ENCODE measurements at regions not wholly inside any gene's neighbourhood (a gene's known extent, or its start where the extent isn't known, plus 50 kb on each side); places are given as distances from the start of the nearest gene placed in this dataset.

DNA sequence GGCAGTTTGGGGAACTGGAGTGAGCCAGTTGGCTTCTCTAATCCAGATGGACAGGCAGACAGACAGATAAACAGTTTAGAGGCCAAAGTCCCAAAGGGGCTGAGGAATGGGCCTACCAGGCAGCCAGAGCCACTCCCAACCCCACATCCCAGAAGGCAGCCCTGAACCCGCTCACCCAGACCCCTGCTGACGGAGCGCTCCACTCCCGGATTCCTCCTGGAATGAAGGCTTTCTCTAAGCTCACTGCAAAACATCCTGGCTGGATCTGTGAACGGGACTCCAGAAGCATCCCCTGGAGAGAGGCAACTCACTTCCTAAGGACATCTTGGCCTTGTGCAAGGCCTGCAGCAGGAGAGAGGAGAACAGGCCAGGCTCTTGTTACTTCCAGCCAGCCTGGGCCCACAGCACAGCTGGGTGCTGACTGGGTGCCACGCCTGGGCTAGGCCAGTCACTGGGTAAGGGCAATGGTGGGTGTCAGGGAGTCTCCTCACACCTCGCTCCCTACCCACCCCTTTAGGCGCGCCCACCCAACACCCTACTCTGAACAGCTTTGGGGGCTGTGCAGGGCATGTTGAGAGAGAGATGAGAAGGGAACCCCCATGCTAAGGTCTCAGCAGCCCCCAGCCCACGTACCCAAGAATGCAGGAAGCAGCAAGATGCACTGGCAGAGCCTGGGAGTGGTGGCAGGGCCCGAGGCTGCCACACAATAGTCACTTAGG, 168.6 kb upstream of the ZMIZ1 start:
- DNase-seq, result no peak

DNA sequence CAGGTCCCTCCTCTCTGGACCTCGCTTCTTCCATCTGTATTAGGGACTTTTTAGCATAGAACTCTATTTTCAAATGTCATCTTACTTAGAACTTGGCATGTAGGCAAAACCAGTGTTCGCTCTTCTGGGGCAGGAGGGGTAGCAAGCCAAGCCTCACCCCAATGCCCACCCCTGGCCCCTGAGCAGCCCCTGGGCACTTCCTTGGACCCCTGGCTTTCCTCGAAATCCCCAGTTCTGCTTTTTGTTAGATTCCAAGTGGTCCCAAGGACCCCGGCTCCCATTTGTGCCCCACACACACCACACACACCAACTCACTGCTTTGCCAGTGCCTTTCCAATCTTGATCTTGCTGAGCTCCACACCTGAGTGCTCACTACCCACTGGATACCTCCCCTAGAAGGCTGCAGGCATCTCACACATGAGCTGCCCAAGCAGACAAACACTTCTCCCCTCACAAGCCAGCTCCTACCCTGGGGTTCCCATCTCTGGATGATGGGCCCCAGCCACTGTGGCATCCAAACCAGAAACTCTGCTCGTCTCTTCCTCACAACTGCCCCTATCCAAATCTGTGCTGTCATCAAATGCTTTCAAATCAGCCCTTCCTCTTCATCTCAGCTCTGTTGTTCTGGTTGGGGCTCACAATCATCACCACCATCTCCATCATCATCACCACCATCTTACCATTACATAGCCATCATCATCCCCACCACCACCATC, 167.9 kb upstream of the ZMIZ1 start:
- DNase-seq, result no peak

DNA sequence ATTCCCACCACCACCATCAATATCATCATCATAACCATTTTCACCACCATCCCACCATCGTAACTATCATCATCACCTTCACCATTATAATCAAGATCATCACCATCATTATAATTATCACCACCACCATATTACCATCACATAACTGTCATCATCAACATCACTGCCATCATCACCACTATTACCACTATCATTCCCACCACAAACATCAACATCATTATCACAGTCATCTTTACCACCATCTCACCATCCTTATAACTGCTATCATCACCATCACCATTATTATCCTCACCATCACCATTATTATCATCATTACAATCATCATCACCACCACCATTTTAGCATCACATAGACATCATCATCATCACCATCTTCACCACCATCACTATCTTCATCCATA, 167.1 kb upstream of the ZMIZ1 start:
- DNase-seq, result no peak

DNA sequence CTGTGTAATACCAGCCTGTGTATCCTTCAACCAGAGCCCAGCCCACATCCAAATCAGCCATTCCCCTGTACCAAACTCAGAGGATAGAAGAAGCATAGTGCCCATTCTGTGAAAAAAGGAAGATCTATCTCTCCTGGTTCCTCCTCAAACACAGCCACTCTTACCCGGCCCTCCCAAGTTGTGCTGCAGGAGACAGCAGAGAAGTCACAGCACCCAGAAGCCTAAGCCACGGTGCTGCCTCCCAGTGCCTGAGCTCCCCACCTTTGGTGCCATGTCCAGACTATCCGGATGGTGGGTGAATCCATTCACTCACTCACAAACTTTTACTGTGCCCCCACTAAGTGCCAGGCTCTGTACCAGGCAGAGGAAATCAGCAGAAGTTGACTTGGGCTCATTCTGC, 166.0 kb upstream of the ZMIZ1 start:
- DNase-seq, result no peak

DNA sequence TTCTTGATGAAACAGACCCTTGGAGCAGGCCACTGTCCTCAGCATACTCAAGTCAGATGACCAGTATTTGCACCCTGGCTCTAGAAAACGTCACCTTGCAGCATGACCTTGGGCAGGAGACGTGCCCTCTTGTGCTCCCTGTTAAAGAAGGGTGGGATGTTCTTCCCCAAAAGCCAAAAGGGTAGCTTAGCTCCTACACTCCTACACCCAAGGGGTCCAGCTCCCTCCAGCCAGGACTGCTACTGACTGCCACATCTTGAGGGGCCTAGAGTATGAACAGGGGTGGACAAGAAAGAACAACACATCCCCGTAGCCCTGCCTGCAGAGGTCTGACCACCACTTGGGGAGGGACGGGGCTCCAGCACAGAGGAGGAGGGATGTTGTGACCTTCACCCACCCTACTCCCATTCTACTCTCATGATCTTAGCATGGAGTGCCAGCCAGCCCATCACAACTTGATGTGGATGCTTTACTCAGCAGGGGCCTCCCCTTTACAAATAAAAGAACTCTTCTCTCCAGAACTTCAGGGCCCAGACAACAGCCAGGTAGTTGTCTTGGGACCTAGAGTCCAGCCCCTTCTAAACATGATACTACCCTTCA, 165.3 kb upstream of the ZMIZ1 start:
- no peak for DNase-seq

DNA sequence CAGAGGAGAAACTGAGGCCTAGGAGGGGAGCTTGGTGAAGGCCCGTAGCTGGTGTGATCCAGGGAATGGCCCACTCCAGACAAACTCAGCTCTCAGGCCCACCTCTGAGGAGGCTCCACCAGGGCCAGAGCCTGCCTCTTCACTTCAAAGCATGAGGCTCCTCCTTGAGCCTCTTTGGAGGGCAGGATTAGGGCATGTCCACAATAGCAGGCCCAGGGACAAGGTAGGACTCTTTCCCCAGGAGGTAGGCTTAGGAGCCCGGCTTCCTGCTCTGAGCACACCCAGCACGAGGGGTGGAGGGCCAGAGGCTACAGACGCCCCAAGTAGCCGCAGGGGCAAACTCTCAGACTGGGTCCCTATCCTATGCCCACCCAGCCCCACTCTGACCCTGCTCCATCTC, 164.6 kb upstream of the ZMIZ1 start:
- DNase-seq, result no peak

DNA sequence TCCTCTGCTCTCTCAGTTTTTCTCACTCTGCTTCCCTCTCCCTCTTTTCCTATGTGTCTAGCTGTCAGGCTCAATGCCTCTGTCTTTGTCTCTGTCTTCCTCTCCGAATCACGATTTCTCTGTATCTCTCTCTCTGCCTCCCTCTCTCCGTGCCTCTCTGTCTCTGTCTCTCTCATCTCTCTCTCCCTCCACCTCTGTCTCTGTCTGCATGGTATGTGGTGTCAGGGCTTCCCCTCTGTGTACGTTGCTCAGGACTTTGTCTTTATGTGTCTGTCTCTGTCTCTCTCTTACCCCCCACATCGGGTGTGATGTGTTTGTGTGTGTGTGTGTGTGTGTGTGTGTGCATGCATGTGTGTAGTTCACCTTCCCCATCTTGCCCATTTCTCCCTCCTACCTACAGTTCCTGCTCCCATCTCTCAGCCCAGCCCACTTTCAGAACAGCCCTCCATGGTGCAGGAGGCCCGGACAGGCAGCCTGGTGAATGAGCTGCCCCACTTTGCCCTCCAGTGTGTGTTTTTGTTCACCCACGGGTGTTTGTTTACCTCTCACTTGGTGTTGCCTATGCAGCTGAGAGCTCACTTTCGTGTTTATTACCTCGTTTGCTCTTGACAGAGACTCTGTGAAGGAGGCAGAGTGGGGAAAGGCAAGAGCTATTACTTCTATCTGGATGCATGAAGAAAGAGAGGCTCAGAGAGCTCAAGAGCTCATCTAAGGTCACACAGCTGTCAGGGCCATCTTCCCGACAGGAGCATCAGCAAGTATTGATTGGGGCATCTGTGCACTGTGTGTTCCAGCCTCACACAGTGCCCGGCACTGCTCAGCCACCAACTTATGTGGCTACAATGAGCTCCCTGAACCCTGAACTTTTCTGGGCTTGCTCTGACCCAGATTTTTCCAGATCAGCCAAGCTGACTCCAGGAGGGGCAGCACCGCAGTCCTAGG, 163.5 kb upstream of the ZMIZ1 start:
- DNase-seq, result no peak

DNA sequence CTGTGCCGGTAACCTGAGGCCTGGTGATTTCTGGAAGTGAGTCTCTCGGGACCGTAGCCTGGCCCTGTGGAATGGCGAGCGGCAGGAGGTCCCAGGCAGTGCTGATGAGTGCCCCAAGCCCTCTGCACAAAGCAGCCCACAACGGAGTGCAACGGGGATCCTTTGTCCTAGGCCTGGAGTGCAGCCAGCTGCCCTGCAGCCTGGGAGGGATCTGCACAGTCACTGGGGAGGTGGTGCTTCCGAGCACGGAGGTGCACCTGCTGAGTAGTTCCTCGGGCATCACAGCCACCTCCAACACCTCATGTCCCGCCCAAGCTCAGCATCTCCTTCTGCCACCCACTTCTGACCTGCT, 162.8 kb upstream of the ZMIZ1 start:
- DNase-seq, result no peak

DNA sequence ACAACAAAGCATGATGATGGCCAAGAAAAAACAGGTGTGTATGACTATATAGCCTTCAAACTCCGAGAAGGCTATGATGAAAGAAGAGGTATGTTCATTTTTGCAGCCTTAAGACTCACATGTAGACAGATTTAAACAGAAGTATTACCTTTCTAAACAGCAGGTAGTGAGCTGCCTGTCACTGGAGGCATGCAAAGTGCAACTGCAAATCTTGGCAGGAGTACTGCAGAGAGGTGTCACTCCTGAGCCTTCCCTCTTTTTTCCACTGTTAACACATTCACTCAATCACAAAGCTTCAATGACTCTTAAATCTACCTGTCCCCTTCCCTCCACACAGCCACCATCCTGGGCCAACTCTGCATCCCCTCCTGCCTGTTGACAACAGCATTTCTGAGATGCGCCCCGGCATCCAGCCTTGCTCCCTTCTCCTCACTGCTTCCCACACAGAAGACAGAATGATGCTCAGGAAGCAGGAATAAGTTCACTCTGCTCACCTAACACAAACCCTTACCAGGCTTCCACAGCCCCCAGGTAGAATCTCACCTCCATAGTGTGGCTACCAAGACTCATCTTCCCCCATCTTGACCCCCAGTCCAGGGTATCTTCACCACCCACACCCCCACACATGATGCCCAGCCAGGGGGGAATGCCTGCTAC, 161.9 kb upstream of the ZMIZ1 start:
- no peak for DNase-seq

DNA sequence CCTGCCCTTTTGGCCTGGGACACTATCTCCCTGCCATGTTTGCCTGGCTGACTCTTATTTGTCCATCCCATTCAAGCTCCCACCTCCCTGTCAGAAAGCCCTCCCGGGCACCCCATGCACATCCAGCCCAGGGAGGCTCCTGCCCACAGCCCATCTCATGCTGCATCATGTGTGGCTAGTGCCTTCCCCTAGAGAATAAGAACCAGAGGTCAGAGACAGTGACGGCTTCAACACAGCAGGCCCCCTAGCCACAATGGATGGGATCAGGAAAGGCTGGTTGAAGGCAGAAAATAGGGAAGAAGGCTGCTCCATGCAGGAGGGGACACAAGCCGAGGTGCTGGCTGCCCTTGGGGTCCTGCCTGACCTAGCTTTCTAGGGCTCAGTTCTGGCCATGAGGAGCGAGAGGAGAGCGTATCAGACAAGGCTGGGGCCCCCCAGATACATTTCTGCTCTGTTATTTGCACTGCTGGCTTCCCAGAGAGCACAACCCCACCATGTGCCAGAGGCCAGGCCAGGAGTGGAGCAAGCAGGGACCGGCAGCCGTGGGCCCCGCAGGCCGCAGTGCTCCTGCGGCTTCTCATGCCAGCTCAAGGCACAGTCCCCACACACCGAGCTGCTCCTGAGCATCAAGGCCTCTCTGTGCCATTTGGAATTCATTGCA, 161.1 kb upstream of the ZMIZ1 start:
- no peak for DNase-seq

DNA sequence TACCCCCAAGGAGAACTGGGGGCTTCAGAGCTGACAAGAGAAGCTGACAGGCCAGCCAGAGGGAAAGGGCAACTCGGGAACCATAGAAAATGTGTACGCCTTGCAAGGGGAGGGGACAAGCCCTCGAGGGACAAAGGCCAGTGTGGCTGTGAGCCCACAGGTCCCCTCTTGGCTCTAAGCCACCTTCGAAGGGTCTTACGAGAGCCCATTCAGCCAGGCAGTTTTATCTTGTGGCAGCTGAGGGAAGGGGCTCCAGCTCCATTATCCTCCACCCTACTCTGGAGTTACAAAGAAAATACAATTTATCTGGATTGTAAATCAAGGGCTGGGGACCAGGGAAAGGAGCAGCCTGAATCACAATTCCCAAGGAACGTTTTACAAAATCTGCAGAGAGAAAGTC, 159.5 kb upstream of the ZMIZ1 start:
- no peak for DNase-seq

DNA sequence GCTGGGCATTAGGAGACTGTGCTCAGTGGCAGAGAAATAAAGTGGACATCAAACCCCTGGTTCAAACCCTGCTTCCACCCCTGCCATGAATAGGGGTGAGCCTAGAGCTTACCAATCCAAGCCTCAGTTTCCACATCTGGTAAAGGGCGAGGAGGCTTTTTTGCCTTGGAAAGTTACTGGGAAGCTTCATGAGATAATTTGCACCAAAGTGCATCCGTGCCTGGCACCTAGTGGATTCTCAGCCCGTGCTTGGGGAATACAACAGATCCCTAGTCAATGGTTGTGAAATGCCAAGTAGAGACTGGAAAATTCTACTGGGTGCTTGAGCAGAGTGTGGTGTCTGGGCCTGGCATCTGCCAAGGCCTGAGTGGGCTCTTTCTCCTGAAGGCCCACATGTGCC, 158.7 kb upstream of the ZMIZ1 start:
- no peak for DNase-seq

DNA sequence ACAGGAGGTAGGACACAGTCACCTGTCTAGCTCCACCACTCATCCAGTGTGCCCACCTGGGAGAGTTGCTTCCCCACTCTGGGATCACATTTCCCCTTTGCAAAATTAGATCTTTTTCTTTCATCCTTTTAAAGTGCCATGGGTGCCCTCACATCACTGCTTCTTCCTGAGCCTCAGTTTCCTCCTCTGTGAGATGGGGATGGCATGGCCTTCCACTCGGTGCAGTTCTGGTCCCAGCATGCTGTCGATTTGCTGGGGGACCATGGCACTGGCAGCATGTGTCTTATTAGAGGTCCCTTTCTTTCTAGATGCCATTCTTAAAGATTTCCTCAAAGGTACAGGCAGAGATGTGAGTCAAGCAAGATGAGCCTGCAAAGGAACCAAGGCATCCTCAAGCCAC, 158.3 kb upstream of the ZMIZ1 start:
- DNase-seq, result no peak

DNA sequence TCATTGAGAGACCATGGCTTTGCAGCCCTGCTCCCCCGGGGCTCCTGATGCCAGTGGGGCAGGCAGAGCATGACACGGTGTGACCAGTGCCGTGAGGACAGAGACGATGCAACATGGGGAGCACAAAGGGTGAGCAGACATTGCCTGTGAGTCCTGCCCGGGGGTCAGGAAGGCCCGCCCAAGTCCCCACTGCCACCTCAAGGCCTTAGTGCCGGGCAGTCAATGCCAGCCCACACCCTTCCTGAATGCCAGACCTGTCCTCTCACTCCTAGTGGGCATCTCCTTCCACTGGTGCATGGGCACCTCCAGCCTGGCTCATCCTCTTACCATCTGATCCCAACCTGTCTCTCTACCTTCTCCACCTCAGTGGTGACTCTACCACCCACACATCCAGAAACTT, 157.9 kb upstream of the ZMIZ1 start:
- DNase-seq, result no peak

DNA sequence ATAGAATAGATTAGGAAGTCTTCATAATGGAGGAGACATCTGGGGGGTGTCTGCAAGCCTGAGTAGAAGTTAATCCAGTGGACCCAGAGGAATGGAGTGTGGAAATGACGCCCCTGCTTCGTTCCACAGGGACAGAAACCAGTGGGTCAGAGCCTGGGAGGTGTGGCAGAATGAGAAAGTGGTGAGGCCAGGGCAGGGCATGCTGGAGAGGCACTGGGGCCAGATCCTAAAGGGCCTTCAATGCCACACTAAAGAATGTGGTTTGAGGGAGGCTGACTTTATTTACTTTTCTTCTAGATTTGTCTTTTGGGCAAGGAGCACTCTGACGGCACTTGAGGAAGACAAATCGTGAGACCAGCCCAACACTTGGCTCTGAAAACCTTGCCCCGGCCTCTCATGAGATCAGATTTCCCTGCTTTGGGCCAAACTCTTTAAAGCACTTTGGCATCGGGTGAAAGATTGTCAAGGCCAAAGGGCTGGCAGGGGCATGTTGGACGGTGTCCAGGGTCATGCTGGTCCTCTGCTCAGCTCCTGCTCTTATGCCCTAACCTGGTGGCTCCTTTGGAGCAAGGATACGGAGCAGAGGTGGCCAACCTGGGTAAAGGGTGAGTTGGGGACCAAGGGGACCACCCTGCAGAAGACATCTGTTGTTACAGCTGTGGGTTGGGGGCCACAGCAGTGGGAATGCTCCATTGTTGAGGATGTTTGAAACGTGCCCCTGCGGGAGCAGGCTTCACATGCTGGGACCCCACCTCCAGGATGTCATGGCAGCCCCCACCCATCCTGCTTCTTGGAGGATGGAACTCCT, 157.0 kb upstream of the ZMIZ1 start:
- no peak for DNase-seq

DNA sequence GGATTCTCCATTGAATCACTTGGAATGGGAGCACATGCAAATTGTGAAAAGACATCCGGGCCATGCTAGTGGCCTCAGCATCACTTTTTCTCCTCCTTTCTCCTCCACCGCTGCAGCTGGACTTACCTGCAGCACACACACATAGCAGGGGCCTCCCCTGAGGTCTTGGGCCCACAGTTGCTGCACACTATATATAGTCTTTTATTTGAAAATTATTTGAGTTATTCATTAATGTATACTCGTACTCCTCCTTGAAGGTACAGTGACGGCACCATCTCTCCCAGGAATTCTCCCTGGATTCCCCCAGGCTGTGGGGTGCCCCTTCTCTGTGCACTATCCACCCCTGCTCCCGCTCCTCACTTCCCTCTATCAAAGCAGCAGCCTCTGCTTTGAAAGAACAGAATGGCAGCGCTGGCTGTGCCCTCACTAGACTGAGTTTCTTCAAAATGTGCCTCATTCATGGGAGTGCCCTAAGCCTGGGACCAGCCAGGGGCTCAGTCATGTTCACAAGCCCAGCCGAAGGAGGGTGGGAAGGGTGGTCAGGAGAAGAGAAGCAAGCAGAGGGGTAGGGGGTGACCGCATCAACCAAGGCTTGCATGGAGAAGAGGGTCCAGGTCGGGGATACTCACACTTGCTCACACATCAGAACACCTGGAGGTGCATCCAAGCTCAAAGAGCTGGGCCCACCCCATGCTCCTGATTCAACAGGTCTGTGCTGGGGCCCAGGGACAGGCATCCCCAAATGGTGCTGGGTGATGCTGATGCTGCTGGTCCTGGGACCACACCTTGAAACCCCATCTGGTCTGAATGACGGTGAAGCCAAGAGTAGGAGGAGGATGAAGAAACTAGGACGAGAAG, 156.2 kb upstream of the ZMIZ1 start:
- DNase-seq, result no peak

DNA sequence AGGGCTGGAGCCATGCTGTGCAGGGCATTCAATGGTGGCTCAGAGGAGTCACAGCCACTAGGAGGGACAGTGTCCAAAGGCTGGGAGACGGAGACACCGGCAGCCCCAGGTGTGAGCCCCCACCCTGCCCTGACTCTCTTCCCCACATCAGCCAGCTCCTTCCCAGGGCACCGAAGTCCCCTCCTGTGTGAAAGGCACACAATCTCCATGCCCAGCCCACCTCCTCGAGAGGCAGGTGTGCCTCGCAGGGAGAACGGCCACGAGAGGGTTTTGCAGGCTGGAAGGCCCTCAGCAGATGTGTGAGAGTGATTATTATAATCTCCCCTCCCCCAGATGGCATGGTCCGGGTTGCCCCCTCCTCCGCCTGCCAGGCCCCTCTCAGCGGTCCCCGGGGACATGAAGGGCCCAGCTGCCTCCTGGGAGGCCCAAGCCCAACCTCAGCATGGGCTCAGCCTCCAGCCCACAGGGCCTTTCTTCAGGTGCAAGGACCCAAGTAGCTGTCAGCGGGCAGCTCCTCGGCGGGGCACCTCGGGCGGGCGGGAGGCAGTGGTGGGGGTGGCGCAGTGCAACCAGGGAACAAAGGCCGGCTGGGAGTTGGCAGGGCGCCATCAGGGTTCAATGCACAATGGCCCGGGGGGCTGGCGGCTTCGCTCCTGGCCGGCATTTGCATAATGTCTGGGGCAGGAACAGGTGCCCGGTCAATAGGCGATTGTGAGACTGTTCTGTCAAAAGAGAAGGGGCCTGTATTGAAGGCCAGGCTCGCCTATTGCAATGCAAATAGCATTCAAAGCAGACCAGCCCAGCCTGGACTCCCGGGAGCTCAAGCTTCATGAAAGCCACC, 155.3 kb upstream of the ZMIZ1 start:
- peak; percentile 61 for DNase-seq

DNA sequence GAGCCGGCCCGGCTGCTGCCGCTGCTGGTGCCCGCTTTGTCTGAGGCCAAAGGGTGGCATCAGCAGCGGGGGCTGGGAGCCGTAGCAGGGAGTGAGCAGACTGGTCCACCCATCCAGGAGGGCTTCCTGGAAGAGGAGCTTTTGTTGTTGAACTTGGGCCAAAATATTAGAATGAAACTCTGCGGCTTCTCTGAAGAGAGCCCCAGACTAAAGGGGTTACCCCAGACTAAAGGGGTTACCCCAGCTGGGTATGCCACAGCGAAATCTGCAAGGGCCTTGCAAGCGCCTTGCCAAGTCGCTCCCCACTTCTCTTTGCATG, 154.7 kb upstream of the ZMIZ1 start:
- no peak for DNase-seq

DNA sequence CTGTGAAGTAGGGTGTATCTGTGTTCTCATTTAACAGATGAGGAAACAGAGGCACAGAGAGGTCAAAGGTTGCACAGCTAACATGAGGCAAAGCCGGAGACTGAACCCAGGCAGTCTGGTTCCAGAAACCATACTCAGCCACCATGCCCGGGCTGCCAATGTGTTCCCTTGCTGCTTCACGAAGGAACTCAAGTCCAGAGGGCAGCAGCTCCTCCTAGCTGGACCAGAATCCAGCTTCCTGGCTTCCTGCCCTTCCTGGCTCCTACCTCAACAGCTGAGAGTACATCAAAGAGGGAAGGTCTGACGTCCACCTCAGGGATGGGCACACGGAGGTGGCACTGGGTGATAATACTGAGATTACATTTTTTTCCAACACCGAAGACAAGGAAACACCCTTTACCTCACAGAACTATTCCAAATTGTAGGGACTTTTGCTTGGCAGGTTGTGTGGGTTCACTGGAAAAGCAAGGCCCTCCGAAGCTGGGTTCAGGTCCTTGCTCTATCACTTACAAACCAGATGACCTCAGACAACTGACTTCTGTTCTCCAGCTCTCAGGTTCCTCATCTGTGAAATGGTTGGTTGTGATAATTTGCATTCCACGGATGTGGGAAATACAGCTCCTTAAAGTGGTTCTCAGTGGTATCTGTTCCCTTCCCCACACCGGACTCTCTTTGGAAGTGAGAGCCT, 154.1 kb upstream of the ZMIZ1 start:
- no peak for DNase-seq

Data from NCI-H524 treated with DMSO at 0.1 percent for 48 hours (cell line).